ENCODE measurements at regions not wholly inside any gene's neighbourhood (a gene's known extent, or its start where the extent isn't known, plus 50 kb on each side); places are given as distances from the start of the nearest gene placed in this dataset.

DNA sequence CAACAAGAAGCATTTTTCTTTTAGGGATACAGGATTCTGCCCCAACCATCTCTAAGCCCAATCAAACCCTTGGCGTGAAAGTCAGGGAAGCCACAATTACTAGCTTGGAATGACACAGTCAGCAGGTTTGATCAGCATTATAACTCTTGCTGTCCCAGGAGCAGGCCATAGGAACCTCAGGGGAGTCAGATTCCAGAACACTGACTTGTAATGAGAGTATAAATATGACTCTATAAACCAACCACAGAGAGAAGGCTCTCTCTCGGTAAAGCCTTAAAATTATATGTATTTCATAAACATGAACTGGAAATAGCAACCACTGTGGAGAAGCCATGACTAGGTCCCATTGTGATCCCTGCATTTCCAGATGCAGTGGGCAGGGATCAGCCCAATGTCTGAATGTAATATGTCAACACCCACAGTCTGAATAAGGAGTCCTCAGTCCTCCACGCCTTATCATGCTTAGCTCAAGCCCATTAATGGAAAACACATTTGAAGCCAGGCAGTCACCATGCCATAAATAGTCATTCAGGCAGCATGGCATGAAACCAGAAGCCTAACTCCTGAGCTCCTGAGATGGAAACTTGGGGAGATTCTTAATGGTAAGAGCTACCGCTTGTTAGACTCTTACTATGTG, 99.1 kb upstream of the MTNR1B start:
- TF ChIP-seq, protein P1, sequence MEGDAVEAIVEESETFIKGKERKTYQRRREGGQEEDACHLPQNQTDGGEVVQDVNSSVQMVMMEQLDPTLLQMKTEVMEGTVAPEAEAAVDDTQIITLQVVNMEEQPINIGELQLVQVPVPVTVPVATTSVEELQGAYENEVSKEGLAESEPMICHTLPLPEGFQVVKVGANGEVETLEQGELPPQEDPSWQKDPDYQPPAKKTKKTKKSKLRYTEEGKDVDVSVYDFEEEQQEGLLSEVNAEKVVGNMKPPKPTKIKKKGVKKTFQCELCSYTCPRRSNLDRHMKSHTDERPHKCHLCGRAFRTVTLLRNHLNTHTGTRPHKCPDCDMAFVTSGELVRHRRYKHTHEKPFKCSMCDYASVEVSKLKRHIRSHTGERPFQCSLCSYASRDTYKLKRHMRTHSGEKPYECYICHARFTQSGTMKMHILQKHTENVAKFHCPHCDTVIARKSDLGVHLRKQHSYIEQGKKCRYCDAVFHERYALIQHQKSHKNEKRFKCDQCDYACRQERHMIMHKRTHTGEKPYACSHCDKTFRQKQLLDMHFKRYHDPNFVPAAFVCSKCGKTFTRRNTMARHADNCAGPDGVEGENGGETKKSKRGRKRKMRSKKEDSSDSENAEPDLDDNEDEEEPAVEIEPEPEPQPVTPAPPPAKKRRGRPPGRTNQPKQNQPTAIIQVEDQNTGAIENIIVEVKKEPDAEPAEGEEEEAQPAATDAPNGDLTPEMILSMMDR (IDR thresholded peaks at IDR 0.05): no peak
- TF ChIP-seq EZH2 (IDR thresholded peaks at IDR 0.05) (no peak), EZH2phosphoT487 (IDR thresholded peaks at IDR 0.05) (no peak)
